DND-41 (cell line): ENCODE measurements at regions not wholly inside any gene's neighbourhood (a gene's known extent, or its start where the extent isn't known, plus 50 kb on each side); places are given as distances from the start of the nearest gene placed in this dataset.

Experiments
- ATAC-seq: fragments of 200-7000 bp; cut with Tn5 transposase; 3 replicates; pipeline ENCODE4 v1.9.1; 2021; ENCODE audit warnings: low read depth; ENCODE audit not compliant: insufficient read depth
- DNase-seq: peaks from one replicate; pipeline ENCODE4 v3.0.0-alpha.2; 2020
- H2AFZ ChIP-seq: 2 replicates; pipeline ENCODE4 v1.6.0; 2012; ENCODE audit warnings: low read depth, low read length
- H3K27ac ChIP-seq: 2 replicates; pipeline ENCODE4 v1.5.1; 2012; ENCODE audit warnings: low read length, inconsistent platforms
- H3K27me3 ChIP-seq: fragments of 200-600 bp; sonication (generic); 2 replicates; pipeline ENCODE4 v1.6.0; 2012; ENCODE audit warnings: low read length, mild to moderate bottlenecking, inconsistent platforms; ENCODE audit not compliant: insufficient read depth, poor library complexity
- H3K36me3 ChIP-seq: 2 replicates; pipeline ENCODE4 v1.5.1; 2012; ENCODE audit warnings: low read length, inconsistent platforms; ENCODE audit not compliant: insufficient read depth
- H3K4me1 ChIP-seq: 2 replicates; pipeline ENCODE4 v1.5.1; 2012; ENCODE audit warnings: mild to moderate bottlenecking, low read length; ENCODE audit not compliant: insufficient read depth
- H3K4me2 ChIP-seq: 2 replicates; pipeline ENCODE4 v1.6.0; 2012; ENCODE audit warnings: mild to moderate bottlenecking, moderate library complexity, low read length, inconsistent platforms; ENCODE audit not compliant: insufficient read depth
- H3K4me3 ChIP-seq, 2 experiments: fragments of 200-600 bp in 1 of 2; shearing (Covaris generic) in 1 of 2; 2 replicates each; pipeline ENCODE4 v1.5.1; 2012 to 2016; ENCODE audit warnings: inconsistent platforms in 2 of 2, low read length in 2 of 2, mild to moderate bottlenecking in 2 of 2, low read depth in 1 of 2, moderate library complexity in 1 of 2
- H3K79me2 ChIP-seq: 2 replicates; pipeline ENCODE4 v1.6.0; 2012; ENCODE audit warnings: low read length, inconsistent platforms; ENCODE audit not compliant: insufficient read depth
- H3K9ac ChIP-seq: 2 replicates; pipeline ENCODE4 v1.6.0; 2012; ENCODE audit warnings: low read depth, mild to moderate bottlenecking, inconsistent platforms, low read length, moderate library complexity
- H3K9me3 ChIP-seq: 2 replicates; pipeline ENCODE4 v1.5.1; 2012; ENCODE audit warnings: low read length, moderate library complexity, mild to moderate bottlenecking, inconsistent platforms; ENCODE audit not compliant: insufficient read depth, severe bottlenecking
- H4K20me1 ChIP-seq: 2 replicates; pipeline ENCODE4 v1.6.0; 2012; ENCODE audit warnings: low read length; ENCODE audit not compliant: insufficient read depth
- CTCF ChIP-seq: IDR thresholded peaks from 2 replicates; pipeline ENCODE4 v1.5.1; 2012; ENCODE audit warnings: borderline replicate concordance, low read length, moderate library complexity, mild to moderate bottlenecking; ENCODE audit not compliant: poor library complexity, severe bottlenecking; ENCODE audit errors: extremely low read depth
- EZH2 ChIP-seq: IDR thresholded peaks from 3 replicates; pipeline ENCODE4 v1.6.1; 2012; ENCODE audit warnings: borderline replicate concordance, low read depth, mild to moderate bottlenecking, moderate library complexity, low read length, inconsistent platforms; ENCODE audit not compliant: severe bottlenecking

- TF ChIP-seq EZH2 (no peak), CTCF (no peak)
- H3K27me3 ChIP-seq = peaks cover 10% of the 10 kb centered on the region
- ATAC-seq (no peak), DNase-seq (no peak)
- no peaks in the 10 kb centered on the region for H3K36me3 ChIP-seq
- no peak overlapping the region for H3K9ac ChIP-seq
- H3K4me2 ChIP-seq = no peak overlapping the region
- H2AFZ ChIP-seq = no peak overlapping the region
- no peaks in the 10 kb centered on the region for H3K4me1 ChIP-seq
- H4K20me1 ChIP-seq = no peaks in the 10 kb centered on the region
- H3K4me3 ChIP-seq = no peak overlapping the region
- H3K27ac ChIP-seq = no peak overlapping the region
- H3K79me2 ChIP-seq = no peaks in the 10 kb centered on the region
- no peaks in the 10 kb centered on the region for H3K9me3 ChIP-seq
Observed at GRCh38 chr11:127066401-127067090, 66.0 kb upstream of the KIRREL3 start.

GRCh38 chr11:127063241-127063640 lies 62.7 kb upstream of the KIRREL3 start:
- Histone ChIP-seq H3K4me1 (no peaks in the 10 kb centered on the region), H3K4me3 (no peak overlapping the region), H3K9me3 (no peaks in the 10 kb centered on the region), H4K20me1 (no peaks in the 10 kb centered on the region), H3K27ac (no peak overlapping the region), H3K36me3 (no peaks in the 10 kb centered on the region), H2AFZ (no peak overlapping the region), H3K9ac (no peak overlapping the region), H3K79me2 (no peaks in the 10 kb centered on the region), H3K27me3 (peaks cover 7% of the 10 kb centered on the region), H3K4me2 (no peak overlapping the region)
- no peak for TF ChIP-seq EZH2
- ATAC-seq (no peak), DNase-seq (no peak)

- Histone ChIP-seq H3K27me3 (peaks cover 7% of the 10 kb centered on the region), H3K9ac (no peak overlapping the region), H3K4me2 (no peak overlapping the region), H3K4me3 (no peak overlapping the region), H3K27ac (no peak overlapping the region), H3K4me1 (no peaks in the 10 kb centered on the region), H3K9me3 (no peaks in the 10 kb centered on the region), H2AFZ (no peak overlapping the region), H4K20me1 (no peaks in the 10 kb centered on the region), H3K79me2 (no peaks in the 10 kb centered on the region), H3K36me3 (no peaks in the 10 kb centered on the region)
- DNase-seq = no peak
- TF ChIP-seq EZH2 = no peak
- no peak for TF ChIP-seq CTCF
- ATAC-seq = no peak
Observed at GRCh38 chr11:127061947-127062346, 61.4 kb upstream of the KIRREL3 start.

DNA sequence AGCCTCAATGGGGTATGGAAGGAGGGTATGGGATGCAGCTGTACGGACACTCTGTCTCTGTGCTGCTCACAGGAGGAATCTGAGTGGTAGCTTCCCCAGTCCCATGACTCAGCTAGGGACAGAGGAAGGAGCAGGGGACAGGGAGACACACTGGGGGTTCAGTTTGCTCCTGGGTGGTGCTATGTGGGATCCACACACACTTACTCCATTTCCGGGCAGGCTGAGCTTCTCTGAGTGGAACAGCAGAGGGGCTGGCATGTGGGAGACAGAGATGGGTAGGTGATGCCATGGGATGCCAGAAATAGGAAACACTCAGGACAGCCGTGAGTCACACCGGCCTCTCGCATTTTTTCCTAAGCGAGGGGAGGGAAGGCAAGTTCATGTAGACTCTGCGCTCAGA lies 59.2 kb upstream of the KIRREL3 start:
- TF ChIP-seq CTCF (no peak), EZH2 (no peak)
- Histone ChIP-seq H3K9ac (no peak overlapping the region), H3K36me3 (no peaks in the 10 kb centered on the region), H4K20me1 (no peaks in the 10 kb centered on the region), H3K79me2 (no peaks in the 10 kb centered on the region), H3K27me3 (peaks cover 4% of the 10 kb centered on the region), H2AFZ (no peak overlapping the region), H3K4me2 (no peak overlapping the region), H3K27ac (no peak overlapping the region), H3K4me1 (no peaks in the 10 kb centered on the region), H3K4me3 (no peak overlapping the region), H3K9me3 (no peaks in the 10 kb centered on the region)
- DNase-seq (no peak), ATAC-seq (no peak)
